ENCODE measurements at regions not wholly inside any gene's neighbourhood (a gene's known extent, or its start where the extent isn't known, plus 50 kb on each side); places are given as distances from the start of the nearest gene placed in this dataset.

GRCh38 chr15:70301396-70301795 is 203.7 kb upstream of the TLE3 start:
- Mint-ChIP-seq H3K4me3 (no peak overlapping the region), H3K27ac (no peak overlapping the region), H3K4me1 (peaks cover 23% of the 10 kb centered on the region), H3K9me3 (peaks cover 6% of the 10 kb centered on the region), H3K36me3 (peaks cover 2% of the 10 kb centered on the region), H3K27me3 (ENCODE audit: low read depth) (no peaks in the 10 kb centered on the region)
- no peak for TF ChIP-seq CTCF (IDR thresholded peaks at IDR 0.05; ENCODE audit: unreplicated experiment)
- DNase-seq (ENCODE audit: low spot score in 2 of 2, unreplicated experiment in 2 of 2): no peak

GRCh38 chr15:70299931-70300869 is 202.5 kb upstream of the TLE3 start:
- Mint-ChIP-seq H3K4me3 (no peak overlapping the region), H3K4me1 (peaks cover 28% of the 10 kb centered on the region)
- TF ChIP-seq CTCF (IDR thresholded peaks at IDR 0.05; ENCODE audit: unreplicated experiment): no peak

GRCh38 chr15:70297465-70298058 is 199.8 kb upstream of the TLE3 start:
- no peak for DNase-seq (ENCODE audit: low spot score in 2 of 2, unreplicated experiment in 2 of 2)
- no peak overlapping the region for H3K27ac Mint-ChIP-seq
- no peak overlapping the region for H3K4me3 Mint-ChIP-seq
- H3K4me1 Mint-ChIP-seq: peaks cover 28% of the 10 kb centered on the region
- H3K36me3 Mint-ChIP-seq: no peaks in the 10 kb centered on the region
- no peak for TF ChIP-seq CTCF (IDR thresholded peaks at IDR 0.05; ENCODE audit: unreplicated experiment)
- H3K27me3 Mint-ChIP-seq (ENCODE audit: low read depth): no peaks in the 10 kb centered on the region
- peaks cover 5% of the 10 kb centered on the region for H3K9me3 Mint-ChIP-seq

More at GRCh38 chr15:70299931-70300869, 202.5 kb upstream of the TLE3 start:
- H3K36me3 Mint-ChIP-seq: peaks cover 2% of the 10 kb centered on the region
- no peaks in the 10 kb centered on the region for H3K27me3 Mint-ChIP-seq (ENCODE audit: low read depth)
- no peak for DNase-seq (ENCODE audit: low spot score in 2 of 2, unreplicated experiment in 2 of 2)
- peaks cover 5% of the 10 kb centered on the region for H3K9me3 Mint-ChIP-seq
- no peak overlapping the region for H3K27ac Mint-ChIP-seq

- no peak for TF ChIP-seq CTCF (IDR thresholded peaks at IDR 0.05; ENCODE audit: unreplicated experiment)
- no peak overlapping the region for H3K27ac Mint-ChIP-seq
- peaks cover 5% of the 10 kb centered on the region for H3K9me3 Mint-ChIP-seq
- H3K27me3 Mint-ChIP-seq (ENCODE audit: low read depth): no peaks in the 10 kb centered on the region
- no peak overlapping the region for H3K4me3 Mint-ChIP-seq
- no peak for DNase-seq (ENCODE audit: low spot score in 2 of 2, unreplicated experiment in 2 of 2)
- peaks cover 43% of the 10 kb centered on the region for H3K4me1 Mint-ChIP-seq
- no peaks in the 10 kb centered on the region for H3K36me3 Mint-ChIP-seq
Observed at GRCh38 chr15:70294731-70295305, 197.1 kb upstream of the TLE3 start.

- TF ChIP-seq CTCF (IDR thresholded peaks at IDR 0.05; ENCODE audit: unreplicated experiment): no peak
Observed at GRCh38 chr15:70293591-70294470, 196.1 kb upstream of the TLE3 start.

More at GRCh38 chr15:70293591-70294470, 196.1 kb upstream of the TLE3 start:
- peaks cover 5% of the 10 kb centered on the region for H3K9me3 Mint-ChIP-seq
- H3K27ac Mint-ChIP-seq: no peak overlapping the region
- no peaks in the 10 kb centered on the region for H3K27me3 Mint-ChIP-seq (ENCODE audit: low read depth)
- DNase-seq (ENCODE audit: low spot score in 2 of 2, unreplicated experiment in 2 of 2): no peak
- H3K4me3 Mint-ChIP-seq: no peak overlapping the region
- no peaks in the 10 kb centered on the region for H3K36me3 Mint-ChIP-seq
- peaks cover 53% of the 10 kb centered on the region for H3K4me1 Mint-ChIP-seq
